ENCODE measurements at regions not wholly inside any gene's neighbourhood (a gene's known extent, or its start where the extent isn't known, plus 50 kb on each side); places are given as distances from the start of the nearest gene placed in this dataset.

DNA sequence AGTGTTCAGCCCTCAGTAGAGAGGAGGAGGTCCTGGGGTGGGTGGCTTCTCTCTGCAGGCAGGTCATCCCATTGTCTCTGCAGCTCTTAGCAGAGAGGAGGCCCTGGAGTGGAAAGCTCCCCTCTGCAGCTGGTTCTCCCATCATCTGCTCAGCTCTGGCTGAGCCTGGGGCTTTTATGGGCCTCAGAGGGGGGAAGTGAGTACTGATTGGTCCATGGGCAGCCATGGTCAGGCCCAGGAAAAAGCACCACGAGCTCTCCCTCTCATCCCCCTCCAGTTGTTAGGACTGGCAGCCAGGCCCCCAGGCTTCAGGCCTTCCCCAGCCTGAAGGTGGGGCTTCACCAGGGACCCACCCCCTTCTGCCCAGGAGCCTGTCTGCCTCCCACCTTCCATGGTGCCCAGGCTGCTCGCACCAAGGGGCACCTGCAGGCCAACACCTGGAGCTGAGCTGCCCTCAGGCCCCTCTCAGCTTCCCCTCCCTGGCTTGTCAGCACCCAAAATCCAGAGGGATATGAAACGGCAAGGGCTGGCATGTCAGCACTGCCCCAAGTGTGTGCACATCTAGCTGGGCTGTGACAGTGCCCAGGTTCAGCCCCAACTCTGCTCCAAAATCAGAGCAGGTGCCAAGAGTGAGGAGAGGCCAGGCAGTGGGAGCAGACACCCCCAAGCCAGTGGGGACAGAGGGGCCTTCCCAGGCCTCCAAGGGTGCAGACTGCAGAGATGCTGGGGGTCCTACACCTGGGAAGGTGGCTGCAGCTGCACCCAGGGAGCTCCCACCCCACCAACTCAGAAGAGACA is 449.0 kb downstream of the MATN1 start:
- peak overlapping the region; percentile 33 for H3K27ac Mint-ChIP-seq
- H3K36me3 Mint-ChIP-seq, result no peaks in the 10 kb centered on the region
- H3K4me1 Mint-ChIP-seq, result no peaks in the 10 kb centered on the region
- no peak overlapping the region for H3K4me3 Mint-ChIP-seq
- peaks cover 4% of the 10 kb centered on the region for H3K27me3 Mint-ChIP-seq
- H3K9me3 Mint-ChIP-seq, result no peaks in the 10 kb centered on the region

DNA sequence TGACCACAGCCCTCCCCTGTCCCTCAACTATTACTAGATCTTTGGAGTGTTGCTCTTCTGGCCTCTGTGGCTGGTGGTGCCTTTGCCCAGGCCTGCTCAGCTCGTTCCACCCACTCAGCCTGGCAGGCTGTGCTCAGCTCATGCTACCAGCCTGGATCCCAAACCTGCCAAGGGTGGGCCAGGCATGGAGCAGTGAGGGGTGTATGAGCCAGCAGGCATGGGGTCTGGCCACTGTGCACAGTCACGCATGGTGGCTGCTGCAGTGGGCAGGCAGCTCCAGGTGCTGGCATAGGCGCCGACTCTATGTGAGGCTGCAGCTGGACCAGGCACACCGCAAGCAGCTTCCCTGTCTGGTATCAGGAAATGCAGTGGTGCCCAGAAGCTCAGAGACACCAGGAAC is 449.9 kb downstream of the MATN1 start:
- H3K4me1 Mint-ChIP-seq, result no peaks in the 10 kb centered on the region
- no peak overlapping the region for H3K27ac Mint-ChIP-seq
- H3K9me3 Mint-ChIP-seq, result no peaks in the 10 kb centered on the region
- no peak overlapping the region for H3K4me3 Mint-ChIP-seq
- peaks cover 4% of the 10 kb centered on the region for H3K27me3 Mint-ChIP-seq
- no peaks in the 10 kb centered on the region for H3K36me3 Mint-ChIP-seq

DNA sequence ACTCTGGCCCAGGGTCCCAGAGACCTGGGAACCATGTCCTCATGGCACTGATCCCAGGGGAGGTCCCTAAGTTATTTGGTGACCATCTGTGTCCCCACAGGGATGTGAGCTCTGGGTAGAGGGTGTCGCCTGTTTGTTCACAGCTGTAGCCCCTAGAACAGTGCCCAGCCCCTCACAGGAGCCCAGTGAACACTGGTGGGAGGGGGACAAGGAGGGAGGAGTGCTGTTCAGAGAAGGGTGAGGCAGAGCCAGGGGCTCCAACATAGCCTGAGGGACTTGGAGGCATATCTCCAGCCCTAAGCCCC is 450.4 kb downstream of the MATN1 start:
- Mint-ChIP-seq H3K4me3 (no peak overlapping the region), H3K4me1 (no peaks in the 10 kb centered on the region), H3K27ac (no peak overlapping the region), H3K27me3 (peaks cover 4% of the 10 kb centered on the region), H3K36me3 (no peaks in the 10 kb centered on the region), H3K9me3 (no peaks in the 10 kb centered on the region)

- Mint-ChIP-seq H3K4me3 (no peak overlapping the region), H3K4me1 (no peaks in the 10 kb centered on the region), H3K27ac (no peak overlapping the region), H3K36me3 (no peaks in the 10 kb centered on the region), H3K9me3 (no peaks in the 10 kb centered on the region), H3K27me3 (peaks cover 4% of the 10 kb centered on the region)
Measured at GRCh38 chr1:30272277-30273020, 450.9 kb downstream of the MATN1 start.

DNA sequence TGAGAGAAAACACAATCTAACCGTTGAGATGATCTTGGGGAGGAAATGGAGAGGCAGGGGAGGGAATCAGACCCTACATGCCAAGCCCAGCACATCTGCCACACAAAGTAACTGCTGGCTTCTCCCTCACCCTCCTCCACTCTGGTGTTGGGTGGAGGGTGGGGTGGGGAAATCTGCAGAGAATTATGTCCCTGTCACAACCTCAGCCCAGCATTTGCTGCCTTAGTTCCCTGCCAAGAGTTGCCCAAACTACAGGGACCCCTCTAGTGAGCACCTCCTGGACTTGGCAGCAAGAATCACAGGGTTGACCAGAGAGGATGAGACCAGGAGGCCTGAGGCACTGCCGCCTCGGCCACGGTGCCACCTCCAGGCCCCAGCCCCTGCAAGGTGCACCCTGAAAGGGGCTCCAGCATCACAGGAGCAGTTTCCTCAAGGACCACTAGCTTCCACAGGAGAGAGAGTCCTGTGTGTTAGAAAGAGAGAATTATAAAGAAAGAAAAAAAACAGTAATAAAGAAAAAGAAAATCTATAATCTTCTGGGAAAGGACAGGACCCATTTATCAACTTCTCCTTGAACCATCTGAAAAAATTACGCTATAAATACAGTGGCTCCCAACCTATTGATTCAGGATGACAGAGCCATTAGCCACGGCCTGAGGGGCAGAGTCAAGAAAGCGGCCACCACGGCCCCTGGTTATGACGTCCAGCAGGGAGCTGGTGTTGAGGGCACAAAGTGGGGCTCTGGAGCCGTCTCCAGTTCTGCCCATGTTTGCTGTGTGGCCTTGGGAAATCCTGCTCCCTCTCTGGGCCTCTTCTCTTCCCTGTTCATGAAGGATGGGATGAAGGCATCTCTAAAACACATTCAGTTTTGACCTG is 451.7 kb downstream of the MATN1 start:
- no peak overlapping the region for H3K4me3 Mint-ChIP-seq
- H3K9me3 Mint-ChIP-seq, result no peaks in the 10 kb centered on the region
- no peaks in the 10 kb centered on the region for H3K4me1 Mint-ChIP-seq
- H3K27me3 Mint-ChIP-seq, result peaks cover 4% of the 10 kb centered on the region
- no peaks in the 10 kb centered on the region for H3K36me3 Mint-ChIP-seq
- H3K27ac Mint-ChIP-seq, result no peak overlapping the region

GRCh38 chr1:30270461-30270860 is 452.9 kb downstream of the MATN1 start:
- Mint-ChIP-seq H3K27me3 (peaks cover under 1% of the 10 kb centered on the region), H3K4me3 (no peak overlapping the region), H3K27ac (no peak overlapping the region), H3K36me3 (no peaks in the 10 kb centered on the region), H3K4me1 (no peaks in the 10 kb centered on the region), H3K9me3 (no peaks in the 10 kb centered on the region)

DNA sequence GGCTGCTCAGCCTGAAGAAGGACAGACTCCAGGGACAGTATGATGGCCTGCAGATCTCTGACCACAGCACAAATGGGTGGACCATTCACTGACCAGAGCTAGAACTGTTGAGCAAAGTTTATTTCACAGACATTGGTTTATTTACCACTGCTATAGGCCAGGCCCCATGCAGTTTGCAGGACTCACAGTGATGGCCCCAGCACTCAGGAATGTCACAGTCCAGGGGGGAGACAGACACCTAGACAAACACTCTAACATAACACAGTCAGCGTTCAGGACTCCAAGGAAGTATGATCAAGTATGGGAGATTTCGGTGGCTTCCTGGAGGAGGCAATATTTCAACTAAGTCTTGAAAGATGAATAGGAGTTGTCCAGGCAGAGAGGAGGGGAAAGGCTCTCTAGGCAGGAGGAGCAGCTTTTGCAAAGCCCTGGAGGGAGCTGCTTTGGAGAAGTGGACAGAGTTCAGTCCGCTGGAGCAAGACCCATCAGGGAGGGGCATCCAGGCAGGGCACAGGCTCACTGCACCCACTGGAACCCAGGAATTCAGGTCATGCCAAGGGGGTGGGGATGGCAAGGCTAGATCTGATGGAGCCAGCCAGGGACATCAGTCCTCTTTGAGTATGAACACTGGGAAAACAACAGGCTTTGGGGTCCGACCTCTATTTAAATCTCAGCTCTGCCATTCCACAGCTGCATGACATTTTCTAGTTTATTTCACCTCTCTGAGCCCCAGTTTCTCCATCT is 454.3 kb downstream of the MATN1 start:
- no peaks in the 10 kb centered on the region for H3K4me1 Mint-ChIP-seq
- H3K27me3 Mint-ChIP-seq, result no peaks in the 10 kb centered on the region
- no peak overlapping the region for H3K27ac Mint-ChIP-seq
- H3K9me3 Mint-ChIP-seq, result no peaks in the 10 kb centered on the region
- no peaks in the 10 kb centered on the region for H3K36me3 Mint-ChIP-seq
- H3K4me3 Mint-ChIP-seq, result no peak overlapping the region

DNA sequence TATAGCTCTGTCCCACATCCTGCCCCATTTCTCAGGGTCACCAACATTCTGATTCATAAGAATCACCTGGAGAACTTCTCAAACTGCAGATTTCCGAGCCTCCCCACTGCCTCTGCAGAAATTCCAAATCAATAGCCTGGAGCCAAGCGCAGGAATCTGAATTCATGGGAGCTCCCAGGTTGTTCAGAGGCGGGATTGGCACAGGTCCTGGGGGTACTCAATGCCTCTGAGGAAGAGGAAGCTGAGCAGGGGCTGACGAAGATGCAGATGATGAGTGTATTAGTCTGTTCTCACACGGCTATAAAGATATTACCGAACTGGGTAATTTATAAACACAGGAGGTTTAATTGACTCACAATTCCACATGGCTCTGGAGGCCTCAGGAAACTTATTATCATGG is 455.5 kb downstream of the MATN1 start:
- H3K27ac Mint-ChIP-seq, result no peak overlapping the region
- H3K27me3 Mint-ChIP-seq, result no peaks in the 10 kb centered on the region
- no peak overlapping the region for H3K4me3 Mint-ChIP-seq
- no peaks in the 10 kb centered on the region for H3K4me1 Mint-ChIP-seq
- no peaks in the 10 kb centered on the region for H3K36me3 Mint-ChIP-seq
- no peaks in the 10 kb centered on the region for H3K9me3 Mint-ChIP-seq

DNA sequence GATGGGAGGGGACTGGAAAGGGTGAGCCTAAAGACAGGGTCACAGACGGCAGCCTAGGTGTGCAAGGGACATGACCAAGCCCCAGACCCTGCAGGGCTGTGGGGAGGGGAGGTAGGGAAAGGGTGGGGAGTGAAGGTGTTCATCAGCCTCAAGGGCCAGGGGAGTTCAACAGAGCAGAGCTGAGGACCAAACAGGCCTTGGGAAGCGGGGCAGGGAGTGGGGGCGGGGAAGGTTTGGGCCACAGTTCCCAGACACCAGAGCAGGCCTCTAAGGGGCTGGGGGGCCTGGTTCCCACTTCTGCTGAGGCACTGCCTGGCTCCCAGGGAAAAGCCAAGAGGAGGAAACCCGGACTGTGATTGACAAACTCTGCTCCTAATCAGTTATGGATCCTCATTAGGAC is 456.3 kb downstream of the MATN1 start:
- H3K4me1 Mint-ChIP-seq, result no peaks in the 10 kb centered on the region
- H3K9me3 Mint-ChIP-seq, result no peaks in the 10 kb centered on the region
- H3K27me3 Mint-ChIP-seq, result peaks cover 2% of the 10 kb centered on the region
- no peak overlapping the region for H3K4me3 Mint-ChIP-seq
- no peaks in the 10 kb centered on the region for H3K36me3 Mint-ChIP-seq
- H3K27ac Mint-ChIP-seq, result no peak overlapping the region

DNA sequence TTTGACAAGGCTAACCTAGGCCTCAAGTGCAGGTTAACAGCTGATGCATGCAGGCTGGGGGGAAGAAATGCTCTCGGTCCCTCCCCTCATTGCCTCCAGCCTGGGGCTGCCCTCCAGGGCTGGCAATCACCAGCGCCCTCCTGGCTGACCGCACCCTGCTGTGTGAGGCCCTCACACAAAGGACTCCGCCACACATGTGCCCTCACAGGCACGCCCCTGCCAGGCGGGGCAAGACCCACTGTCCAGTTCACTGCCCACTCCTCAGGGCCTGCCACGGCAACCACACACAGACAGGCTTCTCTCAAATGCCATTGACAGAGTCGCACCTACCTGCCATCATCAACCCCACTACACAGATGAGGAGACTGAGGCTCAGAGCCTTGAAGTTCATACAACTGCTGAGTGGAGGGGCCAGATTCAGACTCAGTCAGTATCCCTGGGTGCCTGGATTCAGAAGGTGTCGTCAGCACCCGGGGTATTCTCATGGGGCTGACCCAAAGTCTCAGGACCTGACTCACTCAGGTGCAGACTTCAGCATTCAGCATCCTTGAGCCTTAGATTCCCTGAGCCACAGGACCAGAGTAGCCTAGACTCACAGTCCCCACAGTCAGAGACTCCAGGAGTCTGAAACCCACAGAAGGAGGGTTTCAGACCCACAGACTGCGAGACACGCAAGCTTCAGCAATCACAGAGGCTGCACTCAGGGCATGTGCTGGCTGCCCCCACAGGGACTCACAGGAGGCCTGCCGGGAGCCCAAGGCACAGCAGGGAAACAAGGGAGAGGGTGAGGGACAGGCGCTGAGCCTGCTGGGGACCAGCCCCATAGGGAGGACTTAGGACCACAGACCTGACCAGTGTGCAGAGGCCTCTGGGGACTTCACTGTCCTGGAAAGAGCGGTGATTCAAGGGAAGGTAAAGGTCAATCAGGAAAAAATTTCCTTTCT is 458.0 kb downstream of the MATN1 start:
- Mint-ChIP-seq H3K27ac (no peak overlapping the region), H3K4me1 (no peaks in the 10 kb centered on the region), H3K27me3 (peaks cover 2% of the 10 kb centered on the region), H3K4me3 (no peak overlapping the region), H3K9me3 (no peaks in the 10 kb centered on the region), H3K36me3 (no peaks in the 10 kb centered on the region)

DNA sequence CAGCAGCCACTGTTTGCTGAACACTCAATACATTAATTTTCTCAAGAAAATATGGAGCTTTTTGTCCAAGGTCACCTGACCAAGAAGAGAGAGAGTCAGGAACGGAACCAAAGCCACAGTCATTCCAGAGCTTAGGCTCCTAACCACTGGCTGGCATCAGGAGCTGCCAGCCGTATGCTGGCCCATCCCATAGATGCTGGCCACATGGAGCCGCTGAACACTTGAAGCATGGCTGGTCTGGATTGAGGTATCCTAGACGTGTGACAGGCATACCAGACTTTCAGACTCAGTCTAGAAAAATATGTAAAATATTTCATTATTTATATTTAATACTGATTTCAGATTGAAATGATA is 458.7 kb downstream of the MATN1 start:
- Mint-ChIP-seq H3K27ac (no peak overlapping the region), H3K36me3 (no peaks in the 10 kb centered on the region), H3K27me3 (peaks cover 2% of the 10 kb centered on the region), H3K4me3 (no peak overlapping the region), H3K4me1 (no peaks in the 10 kb centered on the region), H3K9me3 (no peaks in the 10 kb centered on the region)

DNA sequence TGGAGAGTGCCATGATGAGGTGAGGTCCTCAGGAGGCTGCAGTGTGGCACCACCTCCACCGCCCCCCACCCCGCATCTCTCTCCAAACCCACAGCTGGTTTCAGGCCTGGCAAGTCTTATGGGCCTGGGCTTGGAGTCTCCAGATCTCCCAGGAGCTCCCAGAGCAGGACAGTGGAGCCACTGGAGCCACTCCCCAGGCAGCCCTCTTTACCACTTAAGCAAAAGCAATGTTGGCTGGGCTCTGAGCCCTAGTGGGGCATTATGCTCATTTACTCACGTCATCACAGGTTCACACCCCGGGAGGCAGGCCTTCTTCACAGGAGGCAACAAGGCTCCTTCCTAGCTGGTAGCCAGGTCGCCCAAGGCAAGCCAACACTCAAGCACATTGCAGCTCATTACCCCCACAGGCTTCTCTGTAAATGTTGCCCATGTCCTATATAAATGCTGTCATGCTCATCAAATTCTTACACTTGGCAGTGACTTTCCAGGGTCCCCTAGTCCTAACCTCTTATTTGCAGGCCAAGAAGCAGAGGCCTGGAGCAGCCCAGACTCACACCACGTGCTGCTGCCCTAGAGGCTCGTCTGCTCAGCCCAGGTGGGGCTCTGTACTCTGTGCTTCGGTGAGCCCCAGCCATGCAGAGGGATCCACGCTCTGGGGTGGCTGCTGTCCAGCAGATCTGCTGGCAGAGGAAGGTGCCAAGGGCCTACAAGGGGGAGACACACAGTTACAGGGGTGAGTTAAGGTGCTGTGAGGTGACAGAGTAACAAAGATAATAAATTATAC is 459.3 kb downstream of the MATN1 start:
- no peaks in the 10 kb centered on the region for H3K4me1 Mint-ChIP-seq
- no peak overlapping the region for H3K27ac Mint-ChIP-seq
- no peaks in the 10 kb centered on the region for H3K36me3 Mint-ChIP-seq
- H3K27me3 Mint-ChIP-seq, result peaks cover 2% of the 10 kb centered on the region
- no peaks in the 10 kb centered on the region for H3K9me3 Mint-ChIP-seq
- no peak overlapping the region for H3K4me3 Mint-ChIP-seq

DNA sequence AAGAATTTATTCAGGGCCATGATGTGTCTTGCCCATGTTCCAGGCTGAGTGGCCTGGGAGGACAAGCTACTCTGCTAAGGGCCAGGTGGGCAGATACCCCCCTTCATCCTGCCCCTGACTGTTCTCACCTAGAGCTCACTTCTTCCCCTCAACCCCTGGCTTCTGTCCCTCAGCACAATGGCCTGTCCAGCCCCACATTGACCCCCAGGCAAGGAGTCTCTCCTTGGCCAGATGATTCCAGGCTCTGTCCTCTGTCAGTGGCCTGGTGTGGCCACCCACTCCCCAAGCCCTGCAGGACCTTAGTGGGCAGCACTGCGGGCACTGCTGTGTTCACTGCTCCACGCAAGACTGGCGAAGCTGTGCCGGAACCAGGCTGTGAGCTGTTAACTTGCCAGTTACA is 460.0 kb downstream of the MATN1 start:
- H3K4me1 Mint-ChIP-seq, result no peaks in the 10 kb centered on the region
- H3K4me3 Mint-ChIP-seq, result no peak overlapping the region
- H3K27ac Mint-ChIP-seq, result no peak overlapping the region

GRCh38 chr1:30262158-30262557 is 461.2 kb downstream of the MATN1 start:
- Mint-ChIP-seq H3K9me3 (no peaks in the 10 kb centered on the region), H3K27me3 (peaks cover 7% of the 10 kb centered on the region), H3K4me1 (no peaks in the 10 kb centered on the region), H3K27ac (no peak overlapping the region), H3K36me3 (no peaks in the 10 kb centered on the region), H3K4me3 (no peak overlapping the region)

More for the DNA sequence above, 460.0 kb downstream of the MATN1 start:
- Mint-ChIP-seq H3K36me3 (no peaks in the 10 kb centered on the region), H3K9me3 (no peaks in the 10 kb centered on the region), H3K27me3 (peaks cover 7% of the 10 kb centered on the region)
